K562 (cell line): ENCODE measurements at regions not wholly inside any gene's neighbourhood (a gene's known extent, or its start where the extent isn't known, plus 50 kb on each side); places are given as distances from the start of the nearest gene placed in this dataset.

Experiments used
- ATAC-seq: fragments of 200-7000 bp; cut with Tn5 transposase; 3 replicates; pipeline ENCODE4 v1.9.1; 2020; ENCODE audit warnings: moderate library complexity
- BruUV-seq: library from RNA; stranded (reverse); fragments of 400-500 nt; replicated peaks from 2 replicates; lab custom pipeline; 2021; lab: Mats Ljungman, UMichigan
- CTCF ChIA-PET: fragments of 300-600 bp; formaldehyde crosslinking; extraction: SDS; loops from one replicate; lab custom pipeline; 2021; ENCODE audit warnings: low intra/inter-chr PET ratio; lab: Yijun Ruan, JAX
- POLR2A ChIA-PET: fragments of 300-600, 350-650 bp; sonication (Branson Sonifier 250); formaldehyde crosslinking; extraction: SDS; loops from one replicate; lab custom pipeline; 2021; ENCODE audit warnings: antibody characterized with exemption, inconsistent platforms; lab: Yijun Ruan, JAX
- DNase-seq, 4 experiments: peaks; one replicate each; pipeline versions ENCODE4 v3.0.0 to v3.0.0-alpha.2; 2011 to 2018; ENCODE audit warnings: low spot score in 3 of 4, mixed read lengths in 3 of 4; ENCODE audit errors: extremely low read depth in 1 of 4
- FAIRE-seq: peaks from 2 replicates; lab custom pipeline; 2011; peaks lifted over from hg19 to GRCh38; lab: Jason Lieb, UNC
- H2AFZ ChIP-seq: 2 replicates; pipeline ENCODE4 v1.6.0; 2011; ENCODE audit warnings: low read depth, low read length, control low read depth, inconsistent platforms
- H3K27ac ChIP-seq: fragments of 200-600 bp; 3 replicates; pipeline ENCODE4 v1.8.0; 2011; ENCODE audit warnings: low read depth, mild to moderate bottlenecking, control low read depth, inconsistent platforms, low read length, moderate library complexity, mixed read lengths; ENCODE audit errors: extremely low read depth
- H3K27me3 ChIP-seq, 2 experiments: fragments of 300-600 bp in 1 of 2; 2 replicates in 1 of 2; 3 replicates in 1 of 2; pipeline versions ENCODE4 v1.6.0 to v1.8.0; 2011; ENCODE audit warnings: inconsistent platforms in 2 of 2, low read length in 2 of 2, mild to moderate bottlenecking in 1 of 2, mixed read lengths in 1 of 2, moderate library complexity in 1 of 2; ENCODE audit not compliant: control insufficient read depth in 2 of 2, insufficient read depth in 2 of 2
- H3K36me3 ChIP-seq: fragments of 300-600 bp; 3 replicates; pipeline ENCODE4 v1.8.0; 2011; ENCODE audit warnings: mild to moderate bottlenecking, low read length, inconsistent platforms; ENCODE audit not compliant: control insufficient read depth, insufficient read depth
- H3K4me1 ChIP-seq, 2 experiments: fragments of 200-600 bp in 1 of 2; replicated peaks in 1 of 2; 2 replicates in 1 of 2; 3 replicates in 1 of 2; pipeline versions ENCODE4 v1.5.1 to v1.8.0; 2011; ENCODE audit warnings: inconsistent platforms in 2 of 2, low read length in 2 of 2, mild to moderate bottlenecking in 1 of 2, mixed read lengths in 1 of 2, moderate library complexity in 1 of 2; ENCODE audit not compliant: control insufficient read depth in 2 of 2, insufficient read depth in 2 of 2
- H3K4me2 ChIP-seq: 2 replicates; pipeline ENCODE4 v1.6.1; 2011; ENCODE audit warnings: low read length, control low read depth, inconsistent platforms, mixed read lengths; ENCODE audit not compliant: insufficient read depth
- H3K4me3 ChIP-seq: fragments of 200-600 bp; sonication (generic), shearing (Covaris generic); 2 replicates; pipeline ENCODE4 v1.5.1; 2016; ENCODE audit warnings: control low read depth, inconsistent platforms
- H3K79me2 ChIP-seq: fragments of 200-600 bp; 3 replicates; pipeline ENCODE4 v1.8.0; 2011; ENCODE audit warnings: low read length, inconsistent platforms; ENCODE audit not compliant: control insufficient read depth, insufficient read depth
- H3K9ac ChIP-seq, 2 experiments: 2 replicates each; pipeline versions ENCODE4 v1.6.0 to v1.6.1; 2011; ENCODE audit warnings: low read depth in 2 of 2, low read length in 2 of 2, control low read depth in 1 of 2, inconsistent platforms in 1 of 2, mild to moderate bottlenecking in 1 of 2, mixed read lengths in 1 of 2; ENCODE audit not compliant: insufficient read depth in 1 of 2
- H3K9me1 ChIP-seq: one replicate; pipeline ENCODE4 v1.6.0; 2011; ENCODE audit warnings: inconsistent platforms, mild to moderate bottlenecking, low read length, moderate library complexity; ENCODE audit not compliant: control insufficient read depth, insufficient read depth
- H3K9me3 ChIP-seq: replicated peaks from 2 replicates; pipeline ENCODE4 v1.5.1; 2011; ENCODE audit warnings: low read depth, low read length, inconsistent platforms; ENCODE audit not compliant: control insufficient read depth, insufficient read depth
- H4K20me1 ChIP-seq: replicated peaks from 2 replicates; pipeline ENCODE4 v1.6.1; 2011; ENCODE audit warnings: low read length, inconsistent platforms, mixed read lengths; ENCODE audit not compliant: control insufficient read depth, insufficient read depth
- EGR1 ChIP-seq: fragments of 450-650 bp; conservative IDR thresholded peaks from 2 replicates; pipeline ENCODE4 v1.6.1; 2017; ENCODE audit warnings: mild to moderate bottlenecking
- KDM1A ChIP-seq, 2 experiments: fragments of 450-650 bp; IDR thresholded peaks; 2 replicates each; pipeline ENCODE4 v1.6.1; 2016; ENCODE audit warnings: mild to moderate bottlenecking in 2 of 2
- RBM25 ChIP-seq: fragments of 200-400 bp; formaldehyde crosslinking; IDR thresholded peaks from 2 replicates; pipeline ENCODE4 v1.6.1; 2018; ENCODE audit warnings: low read length, low read depth, moderate library complexity; ENCODE audit not compliant: severe bottlenecking
- ZFP36 ChIP-seq: fragments of 150-350 bp; IDR thresholded peaks from 2 replicates; pipeline ENCODE4 v1.6.1; 2018; ENCODE audit warnings: low read length, low read depth; ENCODE audit not compliant: partially characterized antibody
- ZNF124 ChIP-seq: sonication (generic); formaldehyde crosslinking; IDR thresholded peaks from 2 replicates; pipeline ENCODE4 v1.8.1; 2022; ENCODE audit warnings: missing genetic modification reagents
- ZNF785 ChIP-seq: fragments of 250-450 bp; sonication (Bioruptor Pico); IDR thresholded peaks from 2 replicates; pipeline ENCODE4 v1.4.0; 2020; ENCODE audit warnings: mild to moderate bottlenecking
- WGBS: fragments of 100-300 bp; shearing (Covaris generic); methylation state at CpG from one replicate; pipeline ENCODE4 v1.1.6; 2016; ENCODE audit warnings: low coverage, mixed read lengths; ENCODE audit not compliant: insufficient coverage; ENCODE audit errors: missing lambda C conversion rate; 5-methylcytosine and 5-hydroxymethylcytosine counted together
- in situ Hi-C: fragments of 300-500 bp; cut with MboI; formaldehyde crosslinking; loops from 4 replicates; pipeline ENCODE4 v1.15.0; 2018; ENCODE audit warnings: inconsistent platforms, mixed read lengths
- intact Hi-C: fragments of 100-400 bp; cut with micrococcal nuclease; formaldehyde crosslinking; loops from 2 replicates; pipeline ENCODE4 v1.14.2; 2022
- TF ChIP-seq, protein P1 (sequence below): sonication (generic); formaldehyde crosslinking; IDR thresholded peaks from 2 replicates; pipeline ENCODE4 v1.8.1; 2023; ENCODE audit warnings: missing genetic modification reagents, mild to moderate bottlenecking, borderline replicate concordance
- TF ChIP-seq, protein P2 (sequence below): fragments of 450-650 bp; IDR thresholded peaks from 2 replicates; pipeline ENCODE4 v1.6.1; 2014; ENCODE audit warnings: low read depth, mild to moderate bottlenecking, moderate library complexity, borderline replicate concordance

DNA sequence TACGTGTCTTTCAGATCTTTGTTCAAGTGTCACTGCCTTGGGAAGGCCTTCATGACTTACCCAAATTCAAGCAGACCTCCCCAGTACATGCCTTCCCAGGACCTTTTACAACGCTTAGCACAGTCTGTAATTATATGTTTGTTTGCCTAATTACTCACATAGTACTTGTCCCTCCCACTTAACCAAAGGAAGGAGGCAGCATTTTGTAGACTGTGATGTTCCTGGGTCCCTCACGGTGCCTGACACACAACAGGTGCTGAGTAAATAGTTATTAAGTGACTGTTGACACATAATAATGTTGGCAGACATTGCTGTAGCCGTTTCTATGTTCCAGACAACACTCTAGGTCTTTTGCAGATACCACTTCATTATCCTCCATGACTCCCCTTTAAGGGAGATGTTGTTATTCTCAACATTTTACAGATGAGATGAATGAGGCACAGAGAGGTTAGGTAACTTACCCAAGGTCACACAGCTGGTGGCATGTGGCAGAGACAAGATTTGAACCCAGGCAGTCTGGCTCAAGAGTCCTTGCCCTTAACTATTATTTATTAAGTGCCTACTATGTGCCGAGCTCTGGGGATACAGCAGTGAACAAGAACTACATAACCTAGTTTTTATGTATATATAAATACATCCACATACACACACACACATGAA is 130.7 kb downstream of the PHETA1 start:
- in situ Hi-C loops (no loop called here), intact Hi-C loops (no loop called here)
- no peaks in the 10 kb centered on the region for H3K9me3 ChIP-seq
- ChIA-PET POLR2A (interaction anchor here (0.7 kb wide), 1 partner anchor 10 kb away, joined by 3 read pairs; no protein-coding TSS in a partner anchor), CTCF (no interaction called here)
- no peak overlapping the region for H2AFZ ChIP-seq
- TF ChIP-seq RBM25 (peak; percentile 93), ZNF124 (no peak), ZFP36 (peak; percentile 74), KDM1A (IDR thresholded peaks at IDR 0.05) (0 out of 4 replicates have a peak, but pooled peaks of 1 of the 2 experiments have one; percentile 13), EGR1 (no peak), ZNF785 (no peak)
- TF ChIP-seq, protein P1, sequence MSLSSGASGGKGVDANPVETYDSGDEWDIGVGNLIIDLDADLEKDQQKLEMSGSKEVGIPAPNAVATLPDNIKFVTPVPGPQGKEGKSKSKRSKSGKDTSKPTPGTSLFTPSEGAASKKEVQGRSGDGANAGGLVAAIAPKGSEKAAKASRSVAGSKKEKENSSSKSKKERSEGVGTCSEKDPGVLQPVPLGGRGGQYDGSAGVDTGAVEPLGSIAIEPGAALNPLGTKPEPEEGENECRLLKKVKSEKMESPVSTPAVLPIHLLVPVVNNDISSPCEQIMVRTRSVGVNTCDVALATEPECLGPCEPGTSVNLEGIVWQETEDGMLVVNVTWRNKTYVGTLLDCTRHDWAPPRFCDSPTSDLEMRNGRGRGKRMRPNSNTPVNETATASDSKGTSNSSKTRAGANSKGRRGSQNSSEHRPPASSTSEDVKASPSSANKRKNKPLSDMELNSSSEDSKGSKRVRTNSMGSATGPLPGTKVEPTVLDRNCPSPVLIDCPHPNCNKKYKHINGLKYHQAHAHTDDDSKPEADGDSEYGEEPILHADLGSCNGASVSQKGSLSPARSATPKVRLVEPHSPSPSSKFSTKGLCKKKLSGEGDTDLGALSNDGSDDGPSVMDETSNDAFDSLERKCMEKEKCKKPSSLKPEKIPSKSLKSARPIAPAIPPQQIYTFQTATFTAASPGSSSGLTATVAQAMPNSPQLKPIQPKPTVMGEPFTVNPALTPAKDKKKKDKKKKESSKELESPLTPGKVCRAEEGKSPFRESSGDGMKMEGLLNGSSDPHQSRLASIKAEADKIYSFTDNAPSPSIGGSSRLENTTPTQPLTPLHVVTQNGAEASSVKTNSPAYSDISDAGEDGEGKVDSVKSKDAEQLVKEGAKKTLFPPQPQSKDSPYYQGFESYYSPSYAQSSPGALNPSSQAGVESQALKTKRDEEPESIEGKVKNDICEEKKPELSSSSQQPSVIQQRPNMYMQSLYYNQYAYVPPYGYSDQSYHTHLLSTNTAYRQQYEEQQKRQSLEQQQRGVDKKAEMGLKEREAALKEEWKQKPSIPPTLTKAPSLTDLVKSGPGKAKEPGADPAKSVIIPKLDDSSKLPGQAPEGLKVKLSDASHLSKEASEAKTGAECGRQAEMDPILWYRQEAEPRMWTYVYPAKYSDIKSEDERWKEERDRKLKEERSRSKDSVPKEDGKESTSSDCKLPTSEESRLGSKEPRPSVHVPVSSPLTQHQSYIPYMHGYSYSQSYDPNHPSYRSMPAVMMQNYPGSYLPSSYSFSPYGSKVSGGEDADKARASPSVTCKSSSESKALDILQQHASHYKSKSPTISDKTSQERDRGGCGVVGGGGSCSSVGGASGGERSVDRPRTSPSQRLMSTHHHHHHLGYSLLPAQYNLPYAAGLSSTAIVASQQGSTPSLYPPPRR (CRISPR knock-in tag) = no peak
- TF ChIP-seq, protein P2, sequence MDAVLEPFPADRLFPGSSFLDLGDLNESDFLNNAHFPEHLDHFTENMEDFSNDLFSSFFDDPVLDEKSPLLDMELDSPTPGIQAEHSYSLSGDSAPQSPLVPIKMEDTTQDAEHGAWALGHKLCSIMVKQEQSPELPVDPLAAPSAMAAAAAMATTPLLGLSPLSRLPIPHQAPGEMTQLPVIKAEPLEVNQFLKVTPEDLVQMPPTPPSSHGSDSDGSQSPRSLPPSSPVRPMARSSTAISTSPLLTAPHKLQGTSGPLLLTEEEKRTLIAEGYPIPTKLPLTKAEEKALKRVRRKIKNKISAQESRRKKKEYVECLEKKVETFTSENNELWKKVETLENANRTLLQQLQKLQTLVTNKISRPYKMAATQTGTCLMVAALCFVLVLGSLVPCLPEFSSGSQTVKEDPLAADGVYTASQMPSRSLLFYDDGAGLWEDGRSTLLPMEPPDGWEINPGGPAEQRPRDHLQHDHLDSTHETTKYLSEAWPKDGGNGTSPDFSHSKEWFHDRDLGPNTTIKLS = no peak
- no TSS peak for BruUV-seq
- H3K36me3 ChIP-seq = no peaks in the 10 kb centered on the region
- peaks cover 19 to 51% of the 10 kb centered on the region in 2 experiments for H3K27me3 ChIP-seq
- no peaks in the 10 kb centered on the region for H3K4me1 ChIP-seq
- DNase-seq (no peak), FAIRE-seq (no peak), ATAC-seq (no peak)
- no peak overlapping the region for H3K4me3 ChIP-seq
- 0 out of 2 replicates have a peak, but pooled peaks cover 3% of the 10 kb centered on the region for H4K20me1 ChIP-seq
- H3K27ac ChIP-seq = no peak overlapping the region
- no peak overlapping the region for H3K4me2 ChIP-seq
- no peak overlapping the region for H3K9ac ChIP-seq
- H3K9me1 ChIP-seq = no peaks in the 10 kb centered on the region
- H3K79me2 ChIP-seq = no peaks in the 10 kb centered on the region
- WGBS = 0% methylated on average over 5 of the region's 5 CpGs
